Kidney epithelial cell (primary cell): ENCODE measurements at regions not wholly inside any gene's neighbourhood (a gene's known extent, or its start where the extent isn't known, plus 50 kb on each side); places are given as distances from the start of the nearest gene placed in this dataset.

ENCODE experiments used
- DNase-seq: peaks from one replicate; pipeline ENCODE4 v3.0.0-alpha.2; 2010; ENCODE audit warnings: low read depth
- H3K27me3 ChIP-seq: 2 replicates; pipeline ENCODE4 v1.6.0; 2011; ENCODE audit warnings: low read length; ENCODE audit not compliant: control insufficient read depth, insufficient read depth
- H3K36me3 ChIP-seq: 2 replicates; pipeline ENCODE4 v1.5.1; 2011; ENCODE audit warnings: low read length; ENCODE audit not compliant: control insufficient read depth, insufficient read depth
- H3K4me3 ChIP-seq: 2 replicates; pipeline ENCODE4 v1.5.1; 2011; ENCODE audit warnings: low read depth, mild to moderate bottlenecking, control low read depth, low read length
- CTCF ChIP-seq: IDR thresholded peaks from 2 replicates; pipeline ENCODE4 v1.5.1; 2011; ENCODE audit warnings: mild to moderate bottlenecking, moderate library complexity, low read length, control low read depth, inconsistent platforms; ENCODE audit not compliant: insufficient read depth, poor library complexity, severe bottlenecking

GRCh38 chr4:141801558-141801957, 165.2 kb downstream of the IL15 start:
- no peak for DNase-seq

GRCh38 chr4:141802333-141802732, 165.9 kb downstream of the IL15 start:
- no peak for TF ChIP-seq CTCF
- DNase-seq, result peak; percentile 52
- Histone ChIP-seq H3K4me3 (no peak overlapping the region), H3K27me3 (no peaks in the 10 kb centered on the region), H3K36me3 (peaks cover 1% of the 10 kb centered on the region)

More at GRCh38 chr4:141801558-141801957, 165.2 kb downstream of the IL15 start:
- no peak for TF ChIP-seq CTCF
- H3K36me3 ChIP-seq, result peaks cover 1% of the 10 kb centered on the region
- H3K4me3 ChIP-seq, result no peak overlapping the region
- no peaks in the 10 kb centered on the region for H3K27me3 ChIP-seq

GRCh38 chr4:141804836-141805235, 168.5 kb downstream of the IL15 start:
- H3K27me3 ChIP-seq, result no peaks in the 10 kb centered on the region
- H3K36me3 ChIP-seq, result peaks cover 1% of the 10 kb centered on the region
- no peak overlapping the region for H3K4me3 ChIP-seq
- no peak for TF ChIP-seq CTCF
- DNase-seq, result no peak

GRCh38 chr4:141807103-141807891, 170.9 kb downstream of the IL15 start:
- no peaks in the 10 kb centered on the region for H3K27me3 ChIP-seq

GRCh38 chr4:141810038-141810711, 173.8 kb downstream of the IL15 start:
- TF ChIP-seq CTCF, result no peak
- Histone ChIP-seq H3K4me3 (no peak overlapping the region), H3K36me3 (no peaks in the 10 kb centered on the region), H3K27me3 (no peaks in the 10 kb centered on the region)
- DNase-seq, result no peak

More at GRCh38 chr4:141807103-141807891, 170.9 kb downstream of the IL15 start:
- H3K4me3 ChIP-seq, result no peak overlapping the region
- DNase-seq, result peak; percentile 25
- TF ChIP-seq CTCF, result no peak
- peaks cover 1% of the 10 kb centered on the region for H3K36me3 ChIP-seq
